Activated CD4-positive, alpha-beta memory T cell treated with anti-CD3 and anti-CD28 coated beads, Interleukin-2, amount 10 ng/mL, durations not matched to agents 7 days and 5 days (primary cell): ENCODE measurements at regions not wholly inside any gene's neighbourhood (a gene's known extent, or its start where the extent isn't known, plus 50 kb on each side); places are given as distances from the start of the nearest gene placed in this dataset.

Source experiments
- CTCF ChIA-PET: fragments of 350-600 bp; sonication (Branson Sonifier 250); formaldehyde crosslinking; loops from one replicate; lab custom pipeline; 2021; ENCODE audit warnings: antibody characterized with exemption, inconsistent platforms; lab: Charles Lee
- POLR2A ChIA-PET: fragments of 350-600 bp; sonication (Branson Sonifier 250); formaldehyde crosslinking; loops from one replicate; lab custom pipeline; 2021; ENCODE audit warnings: antibody characterized with exemption; lab: Charles Lee
- DNase-seq: peaks from one replicate; pipeline ENCODE4 v3.0.0-alpha.2; 2020
- H3K27ac Mint-ChIP-seq: one replicate; pipeline ENCODE4 v1.8.0; 2021; ENCODE audit warnings: mild to moderate bottlenecking, mixed read lengths
- H3K27me3 Mint-ChIP-seq: one replicate; pipeline ENCODE4 v1.8.0; 2021; ENCODE audit warnings: mixed read lengths
- H3K36me3 Mint-ChIP-seq: one replicate; pipeline ENCODE4 v1.8.0; 2021; ENCODE audit warnings: low read depth, mixed read lengths
- H3K4me1 Mint-ChIP-seq: one replicate; pipeline ENCODE4 v1.8.0; 2021; ENCODE audit warnings: mixed read lengths
- H3K4me3 Mint-ChIP-seq: one replicate; pipeline ENCODE4 v1.8.0; 2021; ENCODE audit warnings: mild to moderate bottlenecking, mixed read lengths
- H3K9me3 Mint-ChIP-seq: one replicate; pipeline ENCODE4 v1.8.0; 2021; ENCODE audit warnings: mixed read lengths

- ChIA-PET CTCF (no interaction called here), POLR2A (no interaction called here)
- H3K4me1 Mint-ChIP-seq = no peaks in the 10 kb centered on the region
- H3K4me3 Mint-ChIP-seq = no peak overlapping the region
- no peak overlapping the region for H3K27ac Mint-ChIP-seq
- peaks cover 2% of the 10 kb centered on the region for H3K27me3 Mint-ChIP-seq
- H3K9me3 Mint-ChIP-seq = peaks cover 6% of the 10 kb centered on the region
- H3K36me3 Mint-ChIP-seq = no peaks in the 10 kb centered on the region
- DNase-seq = no peak
Observed at GRCh38 chr2:120661551-120661950, 74.1 kb upstream of the GLI2 start.

- Mint-ChIP-seq H3K4me3 (no peak overlapping the region), H3K27ac (no peak overlapping the region), H3K9me3 (peaks cover 9% of the 10 kb centered on the region), H3K4me1 (no peaks in the 10 kb centered on the region), H3K27me3 (peaks cover 2% of the 10 kb centered on the region), H3K36me3 (no peaks in the 10 kb centered on the region)
- no peak for DNase-seq
- ChIA-PET POLR2A (no interaction called here), CTCF (no interaction called here)
Observed at GRCh38 chr2:120662046-120662445, 73.6 kb upstream of the GLI2 start.

- CTCF ChIA-PET = no interaction called here
- no peak for DNase-seq
- POLR2A ChIA-PET = interaction anchor here (1.5 kb wide), 1 partner anchor 13 kb away, joined by 3 read pairs; no protein-coding TSS in a partner anchor
- Mint-ChIP-seq H3K36me3 (no peaks in the 10 kb centered on the region), H3K9me3 (peaks cover 9% of the 10 kb centered on the region), H3K4me1 (no peaks in the 10 kb centered on the region), H3K4me3 (no peak overlapping the region), H3K27me3 (peaks cover 3% of the 10 kb centered on the region), H3K27ac (no peak overlapping the region)
Observed at GRCh38 chr2:120662746-120663145, 72.9 kb upstream of the GLI2 start.

- Mint-ChIP-seq H3K27ac (no peak overlapping the region), H3K4me3 (no peak overlapping the region), H3K4me1 (no peaks in the 10 kb centered on the region), H3K36me3 (no peaks in the 10 kb centered on the region), H3K27me3 (peaks cover 12% of the 10 kb centered on the region), H3K9me3 (peaks cover 9% of the 10 kb centered on the region)
- no peak for DNase-seq
- ChIA-PET POLR2A (no interaction called here), CTCF (interaction anchor here (0.8 kb wide), 1 partner anchor 9 kb away, joined by 3 read pairs; no protein-coding TSS in a partner anchor)
Observed at GRCh38 chr2:120666433-120666832, 69.2 kb upstream of the GLI2 start.

- H3K27ac Mint-ChIP-seq = no peak overlapping the region
- ChIA-PET CTCF (no interaction called here), POLR2A (no interaction called here)
- H3K36me3 Mint-ChIP-seq = no peaks in the 10 kb centered on the region
- DNase-seq = no peak
- no peaks in the 10 kb centered on the region for H3K4me1 Mint-ChIP-seq
- H3K27me3 Mint-ChIP-seq = peaks cover 12% of the 10 kb centered on the region
- H3K4me3 Mint-ChIP-seq = no peak overlapping the region
- H3K9me3 Mint-ChIP-seq = peaks cover 6% of the 10 kb centered on the region
Observed at GRCh38 chr2:120667981-120668380, 67.7 kb upstream of the GLI2 start.

- Mint-ChIP-seq H3K27me3 (peaks cover 10% of the 10 kb centered on the region), H3K36me3 (no peaks in the 10 kb centered on the region)
Observed at GRCh38 chr2:120669121-120669952, 66.3 kb upstream of the GLI2 start.

GRCh38 chr2:120669971-120670370 is 65.7 kb upstream of the GLI2 start:
- peaks cover 12% of the 10 kb centered on the region for H3K27me3 Mint-ChIP-seq
- no peak for DNase-seq
- POLR2A ChIA-PET = no interaction called here
- H3K36me3 Mint-ChIP-seq = no peaks in the 10 kb centered on the region
- H3K4me3 Mint-ChIP-seq = no peak overlapping the region
- H3K9me3 Mint-ChIP-seq = peaks cover 6% of the 10 kb centered on the region
- CTCF ChIA-PET = interaction anchor here (1.6 kb wide), 1 partner anchor 11 kb away, joined by 5 read pairs; no protein-coding TSS in a partner anchor
- no peak overlapping the region for H3K27ac Mint-ChIP-seq
- no peaks in the 10 kb centered on the region for H3K4me1 Mint-ChIP-seq

More at GRCh38 chr2:120669121-120669952, 66.3 kb upstream of the GLI2 start:
- H3K4me3 Mint-ChIP-seq = no peak overlapping the region
- peaks cover 6% of the 10 kb centered on the region for H3K9me3 Mint-ChIP-seq
- H3K4me1 Mint-ChIP-seq = no peaks in the 10 kb centered on the region
- no peak overlapping the region for H3K27ac Mint-ChIP-seq
- no peak for DNase-seq
- CTCF ChIA-PET = interaction anchor here (1.6 kb wide), 1 partner anchor 11 kb away, joined by 5 read pairs; no protein-coding TSS in a partner anchor
- POLR2A ChIA-PET = no interaction called here

- POLR2A ChIA-PET = no interaction called here
- Mint-ChIP-seq H3K4me1 (no peaks in the 10 kb centered on the region), H3K27me3 (peaks cover 12% of the 10 kb centered on the region), H3K36me3 (no peaks in the 10 kb centered on the region), H3K27ac (no peak overlapping the region), H3K9me3 (peaks cover 6% of the 10 kb centered on the region), H3K4me3 (no peak overlapping the region)
- no peak for DNase-seq
- CTCF ChIA-PET = interaction anchor here (1.4 to 1.6 kb wide), 2 partner anchors 10 kb away, joined by 5 read pairs; no protein-coding TSS in a partner anchor
Observed at GRCh38 chr2:120670371-120670770, 65.3 kb upstream of the GLI2 start.

GRCh38 chr2:120670771-120671480 is 64.7 kb upstream of the GLI2 start:
- H3K4me1 Mint-ChIP-seq = no peaks in the 10 kb centered on the region
- no peak overlapping the region for H3K4me3 Mint-ChIP-seq
- CTCF ChIA-PET = interaction anchor here (0.6 to 1.4 kb wide), 2 partner anchors 10 to 14 kb away, joined by 3 to 5 read pairs; no protein-coding TSS in a partner anchor
- POLR2A ChIA-PET = no interaction called here
- no peak for DNase-seq
- no peak overlapping the region for H3K27ac Mint-ChIP-seq
- peaks cover 14% of the 10 kb centered on the region for H3K27me3 Mint-ChIP-seq
- H3K36me3 Mint-ChIP-seq = no peaks in the 10 kb centered on the region
- peaks cover 6% of the 10 kb centered on the region for H3K9me3 Mint-ChIP-seq

GRCh38 chr2:120672526-120673204 is 63.0 kb upstream of the GLI2 start:
- CTCF ChIA-PET = no interaction called here
- Mint-ChIP-seq H3K9me3 (no peaks in the 10 kb centered on the region), H3K27me3 (peaks cover 16% of the 10 kb centered on the region), H3K36me3 (no peaks in the 10 kb centered on the region), H3K4me1 (no peaks in the 10 kb centered on the region), H3K27ac (no peak overlapping the region), H3K4me3 (no peak overlapping the region)
- POLR2A ChIA-PET = no interaction called here
- no peak for DNase-seq

GRCh38 chr2:120673205-120673550 is 62.5 kb upstream of the GLI2 start:
- DNase-seq = no peak
- Mint-ChIP-seq H3K27me3 (peaks cover 15% of the 10 kb centered on the region), H3K9me3 (no peaks in the 10 kb centered on the region), H3K27ac (no peak overlapping the region), H3K4me1 (no peaks in the 10 kb centered on the region), H3K4me3 (no peak overlapping the region), H3K36me3 (no peaks in the 10 kb centered on the region)
- POLR2A ChIA-PET = no interaction called here
- CTCF ChIA-PET = no interaction called here

- Mint-ChIP-seq H3K27me3 (peaks cover 15% of the 10 kb centered on the region), H3K36me3 (no peaks in the 10 kb centered on the region), H3K27ac (no peak overlapping the region), H3K4me3 (no peak overlapping the region), H3K9me3 (no peaks in the 10 kb centered on the region), H3K4me1 (no peaks in the 10 kb centered on the region)
- ChIA-PET POLR2A (no interaction called here), CTCF (no interaction called here)
- DNase-seq = no peak
Observed at GRCh38 chr2:120673571-120674061, 62.1 kb upstream of the GLI2 start.
